NCI-H2227 (cell line): ENCODE measurements at regions not wholly inside any gene's neighbourhood (a gene's known extent, or its start where the extent isn't known, plus 50 kb on each side); places are given as distances from the start of the nearest gene placed in this dataset.

Experiments
- DNase-seq: peaks from one replicate; lab custom pipeline; 2025; ENCODE audit not compliant: unreplicated experiment; lab: John Stamatoyannopoulos, UW

DNA sequence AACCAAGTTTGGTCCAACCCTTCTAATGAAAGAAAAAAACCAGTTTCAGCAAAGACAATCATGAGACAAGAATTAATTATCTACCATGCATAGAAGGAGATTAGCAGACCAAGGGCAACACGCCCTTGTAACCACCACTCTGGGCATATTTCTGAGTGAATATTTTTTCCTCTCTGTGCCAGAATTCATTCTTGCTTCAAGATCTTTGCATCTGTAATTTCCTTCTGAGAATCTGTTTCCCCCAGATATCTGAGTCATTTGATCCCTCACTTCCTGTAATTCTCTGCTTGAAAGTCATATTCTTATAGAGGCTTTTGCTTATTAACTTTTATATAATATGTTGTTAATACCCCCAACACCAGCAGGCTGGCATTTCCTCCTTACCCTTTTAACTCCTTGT, 243.7 kb downstream of the SLC16A7 start:
- no peak for DNase-seq

DNA sequence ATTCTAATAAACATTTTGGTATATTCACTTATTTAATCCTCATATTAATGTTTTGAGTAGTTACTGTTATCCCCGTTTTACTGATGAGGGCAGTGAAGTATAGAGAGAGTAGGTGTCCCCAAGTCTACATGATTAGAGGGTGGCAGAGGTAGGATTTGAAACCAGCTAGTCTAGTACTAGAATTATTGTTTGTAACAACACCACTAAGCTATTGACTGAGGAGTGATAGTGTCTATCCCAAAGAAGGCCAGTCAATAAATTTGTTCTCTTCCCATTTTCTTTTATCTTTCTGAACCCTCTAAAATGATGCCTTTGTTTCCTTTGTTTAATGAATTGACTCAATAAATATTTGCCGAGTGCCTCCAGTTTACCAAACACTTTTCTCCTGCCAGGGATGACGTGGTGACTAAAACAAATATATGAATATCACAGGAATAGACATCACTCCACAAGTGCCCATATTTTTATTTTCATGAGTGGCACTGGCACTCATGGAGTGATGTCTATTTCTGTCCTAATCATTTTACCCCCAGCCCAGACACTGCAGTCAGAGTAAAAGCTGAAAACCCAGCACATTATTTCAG, 247.5 kb downstream of the SLC16A7 start:
- DNase-seq, result no peak

GRCh38 chr12:59844750-59845149, 248.9 kb downstream of the SLC16A7 start:
- no peak for DNase-seq

DNA sequence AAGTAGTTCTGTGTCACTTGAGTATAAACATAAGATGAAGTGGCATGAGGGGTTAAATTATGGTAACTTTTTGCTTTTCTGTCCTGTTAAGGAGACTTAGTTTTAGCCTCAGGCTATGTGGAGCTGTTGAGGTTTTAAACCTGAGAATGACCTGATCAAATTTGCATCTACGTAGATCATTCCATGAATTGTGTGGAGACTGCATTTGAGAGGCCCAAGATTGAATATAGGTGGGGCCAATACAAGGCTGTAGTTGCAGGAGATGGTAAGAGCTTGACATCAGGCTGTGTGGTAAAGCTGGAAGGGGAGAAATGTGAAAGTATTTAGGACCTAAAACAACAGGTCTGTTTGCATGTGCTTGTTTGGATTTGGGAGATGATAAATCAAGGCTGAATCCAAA, 249.5 kb downstream of the SLC16A7 start:
- no peak for DNase-seq

DNA sequence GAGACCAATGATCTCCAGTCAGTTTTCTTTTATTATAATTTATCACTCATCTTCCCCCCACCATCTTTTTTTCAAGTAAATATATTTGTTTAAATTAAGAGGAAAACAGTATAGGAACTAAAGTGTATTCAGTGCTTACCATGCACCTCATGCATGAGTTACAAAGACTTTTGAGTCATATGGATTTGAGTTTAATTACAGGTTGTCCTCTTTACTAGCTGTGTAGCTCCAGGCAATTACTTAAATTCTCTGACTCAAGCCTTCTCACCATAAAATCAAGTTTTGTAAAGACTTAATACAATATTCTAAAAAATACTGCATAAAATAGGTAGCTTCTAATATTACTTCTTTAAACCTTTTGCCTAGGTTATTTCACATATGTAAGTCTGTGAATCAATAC, 251.3 kb downstream of the SLC16A7 start:
- no peak for DNase-seq

DNA sequence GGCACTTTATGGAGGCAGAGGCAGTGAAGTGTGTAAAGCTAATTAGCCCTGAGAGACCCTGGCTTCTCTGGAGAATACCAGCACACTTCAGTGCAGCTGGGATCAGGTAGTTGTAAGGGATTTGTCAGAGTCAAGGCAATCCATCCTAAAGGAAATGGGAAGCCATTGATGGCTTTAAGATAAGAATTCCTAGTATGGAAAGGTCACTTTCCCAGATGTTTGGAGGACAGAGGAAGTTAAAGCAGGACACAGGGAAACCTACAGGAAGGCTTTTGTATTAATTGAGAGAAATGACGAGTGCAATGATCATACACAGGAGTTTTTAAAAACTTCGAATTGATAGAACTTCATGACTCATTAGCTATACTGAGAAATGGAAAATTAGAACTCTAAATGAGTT, 254.4 kb downstream of the SLC16A7 start:
- DNase-seq, result no peak

DNA sequence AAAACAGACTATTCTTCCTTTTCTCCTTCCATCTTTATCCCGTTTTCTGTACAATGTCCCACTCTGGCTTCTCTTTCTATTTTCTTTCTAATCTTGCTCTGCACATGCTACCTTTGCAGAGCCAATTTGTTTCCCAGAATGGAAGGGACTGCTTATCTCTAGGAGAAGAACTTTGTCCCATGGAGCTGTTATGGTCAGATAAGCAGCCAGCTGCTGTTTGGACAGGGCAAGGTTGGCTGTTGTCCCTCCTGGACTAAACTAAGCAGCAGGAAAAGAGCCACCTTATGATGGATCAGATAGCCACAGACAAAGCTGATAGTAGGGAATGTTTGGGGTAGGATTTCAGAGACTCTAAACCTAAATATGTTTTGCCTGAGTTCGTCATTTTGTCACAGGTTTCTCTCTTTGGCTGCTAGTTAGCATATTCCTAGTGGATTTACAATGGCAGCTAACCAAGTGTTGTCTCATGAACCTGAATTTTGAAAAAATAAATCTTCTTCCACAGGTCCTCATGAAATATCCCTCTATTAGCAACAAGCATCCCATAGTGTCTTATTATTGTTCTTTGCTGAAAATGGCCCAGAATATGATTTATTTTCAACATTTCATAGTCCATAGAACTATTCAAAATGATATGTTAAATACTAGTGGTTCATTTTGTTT, 262.8 kb downstream of the SLC16A7 start:
- no peak for DNase-seq

- DNase-seq, result no peak
These were observed 263.3 kb downstream of the SLC16A7 start for GRCh38 chr12:59859171-59859510.

DNA sequence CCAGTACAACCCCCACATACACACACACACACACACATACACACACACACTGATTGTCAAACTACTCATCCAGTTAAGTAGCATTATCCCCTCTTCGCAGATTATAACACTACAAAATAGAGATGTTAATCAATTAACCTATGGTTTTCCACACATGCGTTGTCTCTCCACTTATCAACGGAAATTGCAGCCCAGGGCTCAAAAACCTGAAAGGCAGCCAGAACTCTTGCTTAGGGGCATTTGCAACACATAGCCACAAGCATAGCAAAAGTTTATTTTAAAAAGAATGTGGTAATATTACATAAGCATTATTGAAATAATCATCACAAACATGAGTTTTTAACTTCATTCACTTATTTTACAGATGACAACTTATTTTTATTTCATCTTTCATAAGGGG, 265.8 kb downstream of the SLC16A7 start:
- no peak for DNase-seq

GRCh38 chr12:59867055-59867454, 271.2 kb downstream of the SLC16A7 start:
- DNase-seq, result no peak

- DNase-seq, result no peak
These were observed 271.9 kb downstream of the SLC16A7 start for GRCh38 chr12:59867689-59868088.

DNA sequence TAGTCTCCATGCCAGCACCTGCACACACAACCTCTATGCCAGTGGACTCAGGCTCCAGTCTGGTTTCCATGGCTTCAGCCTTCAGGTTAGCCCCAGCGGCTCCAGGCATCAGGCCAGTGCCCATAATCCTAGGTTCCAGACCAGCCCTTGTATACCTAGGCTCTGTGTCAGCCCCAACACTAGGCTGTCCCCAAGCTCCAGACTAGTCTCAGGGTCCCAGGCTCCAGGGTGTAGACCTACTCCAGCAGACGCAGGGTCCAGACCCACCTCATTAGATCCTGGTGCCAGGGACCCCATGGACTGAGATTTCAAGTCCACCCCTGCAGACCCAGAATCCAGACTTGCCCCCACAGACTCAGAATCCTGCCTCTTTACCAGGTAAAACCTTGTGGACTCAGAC, 275.9 kb downstream of the SLC16A7 start:
- no peak for DNase-seq

DNA sequence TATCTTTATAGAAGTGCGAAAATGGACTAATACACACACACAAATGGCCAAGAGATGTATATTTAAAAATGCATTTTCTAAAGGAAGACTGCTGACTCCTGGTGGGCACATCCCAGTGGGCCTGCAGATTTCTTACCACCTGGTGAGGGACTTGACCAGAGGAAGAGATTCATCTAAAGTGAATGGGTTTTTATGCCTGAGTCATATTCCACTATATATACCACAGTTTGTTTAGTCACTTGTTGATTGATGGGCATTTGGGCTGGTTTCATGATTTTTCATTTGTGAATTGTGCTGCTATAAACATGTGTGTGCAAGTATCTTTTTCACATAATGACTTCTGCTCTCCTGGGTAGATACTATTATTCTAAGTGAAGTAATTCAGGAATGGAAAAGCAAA, 277.3 kb downstream of the SLC16A7 start:
- DNase-seq, result no peak

DNA sequence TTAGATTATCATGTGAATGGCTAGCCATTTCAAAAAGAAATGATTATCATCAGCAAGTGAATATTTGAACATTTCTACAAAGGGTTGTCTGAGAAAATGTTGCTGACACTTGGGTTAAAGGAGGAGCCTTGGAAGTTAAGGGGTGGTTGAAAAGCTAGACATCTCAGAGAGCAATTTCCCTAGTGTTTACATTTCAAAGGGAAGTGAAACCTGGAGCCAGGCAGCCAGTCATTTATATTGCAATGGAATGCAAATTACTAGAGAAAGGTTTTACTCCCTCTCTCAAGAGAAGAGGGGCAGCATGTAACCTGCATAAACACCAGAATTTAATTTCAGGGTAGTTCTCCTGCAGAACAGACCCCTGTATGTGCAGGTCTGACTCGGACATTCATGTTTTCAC, 279.0 kb downstream of the SLC16A7 start:
- no peak for DNase-seq

GRCh38 chr12:59886131-59886733, 290.4 kb downstream of the SLC16A7 start:
- DNase-seq, result no peak

- no peak for DNase-seq
These were observed 291.3 kb downstream of the SLC16A7 start for GRCh38 chr12:59887178-59887577.

- DNase-seq, result no peak
These were observed 295.2 kb downstream of the SLC16A7 start for GRCh38 chr12:59890896-59891579.

GRCh38 chr12:59895166-59895775, 299.4 kb downstream of the SLC16A7 start:
- DNase-seq, result no peak

- DNase-seq, result no peak
These were observed 309.2 kb downstream of the SLC16A7 start for GRCh38 chr12:59904874-59905521.

GRCh38 chr12:59911516-59911915, 315.7 kb downstream of the SLC16A7 start:
- DNase-seq, result no peak

DNA sequence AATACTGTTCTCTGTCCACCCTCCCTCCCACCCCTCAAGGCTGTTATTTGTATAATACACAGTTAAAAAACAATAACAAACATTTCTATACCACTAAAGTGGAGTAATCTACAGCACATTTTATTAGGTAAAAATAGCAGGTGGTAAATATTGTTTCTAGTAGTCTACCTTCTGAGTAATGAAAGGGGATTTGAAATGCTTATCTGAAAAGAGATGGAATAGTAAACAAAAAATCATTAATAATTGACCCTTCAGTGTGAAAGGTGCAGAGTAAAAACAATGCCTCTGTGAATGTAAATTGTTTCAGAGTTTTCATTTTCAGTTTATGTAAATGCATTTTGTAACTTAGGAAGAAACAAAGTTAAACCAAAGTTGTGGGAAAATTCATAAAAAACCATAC, 321.2 kb downstream of the SLC16A7 start:
- DNase-seq, result no peak
